NT2/D1 (cell line): ENCODE measurements at regions not wholly inside any gene's neighbourhood (a gene's known extent, or its start where the extent isn't known, plus 50 kb on each side); places are given as distances from the start of the nearest gene placed in this dataset.

ENCODE experiments used
- SUZ12 ChIP-seq: IDR thresholded peaks from 2 replicates; pipeline ENCODE4 v1.6.1; 2011; ENCODE audit not compliant: insufficient read length, insufficient read depth; ENCODE audit errors: extremely low read depth
- YY1 ChIP-seq: IDR thresholded peaks from 2 replicates; pipeline ENCODE4 v1.6.1; 2011; ENCODE audit not compliant: insufficient read length, insufficient read depth

GRCh38 chr20:40335901-40336351 lies 353.1 kb downstream of the MAFB start:
- TF ChIP-seq SUZ12 (no peak), YY1 (no peak)
